ENCODE measurements at regions not wholly inside any gene's neighbourhood (a gene's known extent, or its start where the extent isn't known, plus 50 kb on each side); places are given as distances from the start of the nearest gene placed in this dataset.

- no peak for ATAC-seq
Measured at GRCh38 chr13:62302341-62302740, 886.7 kb upstream of the PCDH20 start.

More at GRCh38 chr13:62302341-62302740, 886.7 kb upstream of the PCDH20 start:
- in situ Hi-C loops (cut with MboI), result no loop called here
- Histone ChIP-seq H3K27me3 (replicated peaks in 1 of 2; ENCODE audit: control insufficient read depth in 2 of 2, insufficient read depth in 2 of 2, low read length in 1 of 2) (no peaks in the 10 kb centered on the region), H4K20me1 (ENCODE audit: control insufficient read depth, insufficient read depth) (no peaks in the 10 kb centered on the region), H3K9me3 (replicated peaks; ENCODE audit: control insufficient read depth, insufficient read depth, low read length) (no peaks in the 10 kb centered on the region), H3K36me3 (ENCODE audit: control insufficient read depth in 2 of 2, insufficient read depth in 2 of 2, low read length in 1 of 2) (no peaks in the 10 kb centered on the region), H3K27ac (ENCODE audit: control insufficient read depth, insufficient read depth) (no peak overlapping the region), H3K79me2 (ENCODE audit: control insufficient read depth, insufficient read depth, low read length) (no peaks in the 10 kb centered on the region), H2AFZ (ENCODE audit: control insufficient read depth, low read depth, low read length) (no peak overlapping the region), H3K9ac (ENCODE audit: control insufficient read depth, insufficient read depth, low read length) (no peak overlapping the region), H3K4me3 (no peak overlapping the region), H3K4me2 (ENCODE audit: control insufficient read depth, insufficient read depth) (no peak overlapping the region), H3K4me1 (ENCODE audit: control insufficient read depth, insufficient read depth, low read length) (peaks cover 12% of the 10 kb centered on the region)
- WGBS (ENCODE audit: insufficient coverage, insufficient replicate concordance, low lambda C conversion rate, missing lambda C conversion rate), result 27% methylated on average over 2 of the region's 2 CpGs
- FAIRE-seq (no peak), DNase-seq (ENCODE audit: low read depth, low spot score) (no peak)
- no TSS peak for BruUV-seq (replicated peaks)
- ChIA-PET POLR2A (no interaction called here), SMC1A (ENCODE audit: uncharacterized antibody, unreplicated experiment) (interaction anchor here (1.4 kb wide), 1 partner anchor 182 kb away, joined by 6 read pairs; no protein-coding TSS in a partner anchor), RAD21 (ENCODE audit: unreplicated experiment) (no interaction called here), CTCF (no interaction called here)
- TF ChIP-seq IRF4 (IDR thresholded peaks at IDR 0.05; ENCODE audit: low read depth, low read length), result no peak
- TF ChIP-seq NFXL1 (IDR thresholded peaks at IDR 0.05; ENCODE audit: borderline replicate concordance), result no peak
- no peak for TF ChIP-seq ZNF274 (IDR thresholded peaks at IDR 0.05; ENCODE audit: insufficient read depth, insufficient read length)
- TF ChIP-seq USF2 (IDR thresholded peaks at IDR 0.05; ENCODE audit: borderline replicate concordance, low read depth, low read length), result no peak
- TF ChIP-seq MTA2 (IDR thresholded peaks at IDR 0.05; ENCODE audit: low read depth), result no peak
- no peak for TF ChIP-seq RFX5 (IDR thresholded peaks at IDR 0.05; ENCODE audit: low read depth, low read length)
- no peak for TF ChIP-seq STAT1 (conservative IDR thresholded peaks at IDR 0.05)
- TF ChIP-seq, protein P1, sequence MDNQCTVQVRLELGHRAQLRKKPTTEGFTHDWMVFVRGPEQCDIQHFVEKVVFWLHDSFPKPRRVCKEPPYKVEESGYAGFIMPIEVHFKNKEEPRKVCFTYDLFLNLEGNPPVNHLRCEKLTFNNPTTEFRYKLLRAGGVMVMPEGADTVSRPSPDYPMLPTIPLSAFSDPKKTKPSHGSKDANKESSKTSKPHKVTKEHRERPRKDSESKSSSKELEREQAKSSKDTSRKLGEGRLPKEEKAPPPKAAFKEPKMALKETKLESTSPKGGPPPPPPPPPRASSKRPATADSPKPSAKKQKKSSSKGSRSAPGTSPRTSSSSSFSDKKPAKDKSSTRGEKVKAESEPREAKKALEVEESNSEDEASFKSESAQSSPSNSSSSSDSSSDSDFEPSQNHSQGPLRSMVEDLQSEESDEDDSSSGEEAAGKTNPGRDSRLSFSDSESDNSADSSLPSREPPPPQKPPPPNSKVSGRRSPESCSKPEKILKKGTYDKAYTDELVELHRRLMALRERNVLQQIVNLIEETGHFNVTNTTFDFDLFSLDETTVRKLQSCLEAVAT (IDR thresholded peaks at IDR 0.05), result no peak
- TF ChIP-seq POLR2A (IDR thresholded peaks at IDR 0.05; ENCODE audit: low read depth, low read length), result no peak
- TF ChIP-seq BRCA1 (IDR thresholded peaks at IDR 0.05; ENCODE audit: low read depth, low read length), result no peak
- no peak for TF ChIP-seq HCFC1 (IDR thresholded peaks at IDR 0.05; ENCODE audit: low read length)
- TF ChIP-seq IRF3 (IDR thresholded peaks at IDR 0.05), result no peak
- intact Hi-C loops (cut with micrococcal nuclease; ENCODE audit: unreplicated experiment), result no loop called here
